ENCODE measurements at regions not wholly inside any gene's neighbourhood (a gene's known extent, or its start where the extent isn't known, plus 50 kb on each side); places are given as distances from the start of the nearest gene placed in this dataset.
"Not testable (repeated sequence)": the region's sequence is repeated elsewhere in the genome, so short reads cannot be mapped to it uniquely, and the experiment has no call there.

DNA sequence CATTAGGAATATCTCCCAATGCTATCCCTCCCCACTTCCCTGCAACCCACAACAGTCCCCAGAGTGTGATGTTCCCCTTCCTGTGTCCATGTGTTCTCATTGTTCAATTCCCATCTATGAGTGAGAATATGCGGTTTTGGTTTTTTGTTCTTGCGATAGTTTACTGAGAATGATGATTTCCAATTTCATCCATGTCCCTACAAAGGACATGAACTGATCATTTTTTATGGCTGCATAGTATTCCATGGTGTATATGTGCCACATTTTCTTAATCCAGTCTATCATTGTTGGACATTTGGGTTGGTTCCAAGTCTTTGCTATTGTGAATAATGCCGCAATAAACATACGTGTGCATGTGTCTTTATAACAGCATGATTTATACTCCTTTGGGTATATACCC lies 169.5 kb downstream of the SIM1 start:
- not testable (repeated sequence) for H3K27me3 ChIP-seq (ENCODE audit: control insufficient read depth, insufficient read depth, low read length); H3K4me1 ChIP-seq (ENCODE audit: control insufficient read depth, insufficient read depth, low read length); H3K36me3 ChIP-seq (ENCODE audit: control insufficient read depth, insufficient read depth, low read length); H3K9me3 ChIP-seq (ENCODE audit: control insufficient read depth, insufficient read depth, low read length); H3K4me3 ChIP-seq (ENCODE audit: low read depth, low read length); H3K9ac ChIP-seq (ENCODE audit: low read depth, low read length)

- Histone ChIP-seq H3K36me3 (ENCODE audit: control insufficient read depth, insufficient read depth, low read length) (no peaks in the 10 kb centered on the region), H3K9ac (ENCODE audit: low read depth, low read length) (no peak overlapping the region), H3K4me3 (ENCODE audit: low read depth, low read length) (no peak overlapping the region), H3K27me3 (ENCODE audit: control insufficient read depth, insufficient read depth, low read length) (no peaks in the 10 kb centered on the region), H3K4me1 (ENCODE audit: control insufficient read depth, insufficient read depth, low read length) (no peaks in the 10 kb centered on the region), H3K9me3 (ENCODE audit: control insufficient read depth, insufficient read depth, low read length) (no peaks in the 10 kb centered on the region)
Measured at GRCh38 chr6:100289285-100289684, 175.4 kb downstream of the SIM1 start.

- no peaks in the 10 kb centered on the region for H3K9me3 ChIP-seq (ENCODE audit: control insufficient read depth, insufficient read depth, low read length)
- no peak overlapping the region for H3K4me3 ChIP-seq (ENCODE audit: low read depth, low read length)
- H3K27me3 ChIP-seq (ENCODE audit: control insufficient read depth, insufficient read depth, low read length), result no peaks in the 10 kb centered on the region
- H3K4me1 ChIP-seq (ENCODE audit: control insufficient read depth, insufficient read depth, low read length), result no peaks in the 10 kb centered on the region
- H3K9ac ChIP-seq (ENCODE audit: low read depth, low read length), result no peak overlapping the region
- no peaks in the 10 kb centered on the region for H3K36me3 ChIP-seq (ENCODE audit: control insufficient read depth, insufficient read depth, low read length)
Measured at GRCh38 chr6:100288311-100288710, 176.4 kb downstream of the SIM1 start.

DNA sequence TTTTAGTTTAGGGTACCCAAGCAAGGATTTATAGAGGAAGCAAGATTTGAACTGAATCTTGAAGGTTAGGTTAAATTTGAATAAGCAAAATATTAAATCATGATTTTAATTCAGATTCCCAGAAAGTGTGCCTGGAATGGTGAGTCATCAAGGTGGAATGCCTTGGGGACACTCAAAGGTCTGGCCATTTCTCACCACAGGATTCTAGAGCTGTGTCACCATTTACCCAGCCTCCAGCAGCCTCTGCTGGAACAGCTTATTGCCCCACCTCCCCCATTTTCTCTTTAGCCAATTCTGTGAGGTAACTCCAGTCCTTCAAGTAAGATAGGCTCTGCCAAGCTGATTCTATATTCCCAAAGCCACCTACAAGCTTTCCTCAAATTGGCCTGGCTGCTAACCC lies 181.4 kb downstream of the SIM1 start:
- Histone ChIP-seq H3K4me3 (ENCODE audit: low read depth, low read length) (no peak overlapping the region), H3K36me3 (ENCODE audit: control insufficient read depth, insufficient read depth, low read length) (no peaks in the 10 kb centered on the region), H3K27me3 (ENCODE audit: control insufficient read depth, insufficient read depth, low read length) (no peaks in the 10 kb centered on the region), H3K9ac (ENCODE audit: low read depth, low read length) (no peak overlapping the region), H3K9me3 (ENCODE audit: control insufficient read depth, insufficient read depth, low read length) (no peaks in the 10 kb centered on the region), H3K4me1 (ENCODE audit: control insufficient read depth, insufficient read depth, low read length) (peaks cover 3% of the 10 kb centered on the region)

GRCh38 chr6:100281471-100281901 lies 183.2 kb downstream of the SIM1 start:
- peak overlapping the region; percentile 19 for H3K9ac ChIP-seq (ENCODE audit: low read depth, low read length)
- peaks cover 8% of the 10 kb centered on the region for H3K4me1 ChIP-seq (ENCODE audit: control insufficient read depth, insufficient read depth, low read length)
- H3K36me3 ChIP-seq (ENCODE audit: control insufficient read depth, insufficient read depth, low read length), result no peaks in the 10 kb centered on the region

GRCh38 chr6:100276311-100277057 lies 188.2 kb downstream of the SIM1 start:
- Histone ChIP-seq H3K36me3 (ENCODE audit: control insufficient read depth, insufficient read depth, low read length) (no peaks in the 10 kb centered on the region), H3K27me3 (ENCODE audit: control insufficient read depth, insufficient read depth, low read length) (no peaks in the 10 kb centered on the region), H3K4me3 (ENCODE audit: low read depth, low read length) (no peak overlapping the region), H3K9ac (ENCODE audit: low read depth, low read length) (no peak overlapping the region), H3K9me3 (ENCODE audit: control insufficient read depth, insufficient read depth, low read length) (no peaks in the 10 kb centered on the region), H3K4me1 (ENCODE audit: control insufficient read depth, insufficient read depth, low read length) (peaks cover 6% of the 10 kb centered on the region)

More at GRCh38 chr6:100281471-100281901, 183.2 kb downstream of the SIM1 start:
- H3K9me3 ChIP-seq (ENCODE audit: control insufficient read depth, insufficient read depth, low read length), result no peaks in the 10 kb centered on the region
- no peaks in the 10 kb centered on the region for H3K27me3 ChIP-seq (ENCODE audit: control insufficient read depth, insufficient read depth, low read length)
- peak overlapping the region; percentile 61 for H3K4me3 ChIP-seq (ENCODE audit: low read depth, low read length)

- no peak overlapping the region for H3K9ac ChIP-seq (ENCODE audit: low read depth, low read length)
- no peaks in the 10 kb centered on the region for H3K27me3 ChIP-seq (ENCODE audit: control insufficient read depth, insufficient read depth, low read length)
- no peaks in the 10 kb centered on the region for H3K9me3 ChIP-seq (ENCODE audit: control insufficient read depth, insufficient read depth, low read length)
- H3K4me1 ChIP-seq (ENCODE audit: control insufficient read depth, insufficient read depth, low read length), result peaks cover 6% of the 10 kb centered on the region
- H3K36me3 ChIP-seq (ENCODE audit: control insufficient read depth, insufficient read depth, low read length), result no peaks in the 10 kb centered on the region
- no peak overlapping the region for H3K4me3 ChIP-seq (ENCODE audit: low read depth, low read length)
Measured at GRCh38 chr6:100274147-100274546, 190.6 kb downstream of the SIM1 start.

DNA sequence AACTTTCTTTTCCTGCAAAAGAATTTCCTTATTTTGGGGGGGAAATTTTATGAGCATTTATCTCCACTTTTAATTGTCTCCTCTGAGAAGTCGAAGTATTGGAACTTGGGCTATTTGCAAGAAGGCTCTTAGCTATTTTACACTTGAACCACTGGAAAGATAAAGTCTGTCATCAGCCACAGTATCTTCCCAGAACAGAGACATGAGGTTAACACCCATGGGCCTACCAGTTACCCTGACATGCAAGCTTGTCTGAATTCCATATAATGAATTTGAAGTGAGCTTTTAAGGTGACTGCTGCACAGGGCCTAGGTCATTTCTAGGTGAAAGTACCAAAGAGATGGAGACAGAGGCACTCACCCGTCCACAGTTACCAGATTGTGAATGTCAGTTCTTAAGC lies 193.1 kb downstream of the SIM1 start:
- Histone ChIP-seq H3K36me3 (ENCODE audit: control insufficient read depth, insufficient read depth, low read length) (no peaks in the 10 kb centered on the region), H3K27me3 (ENCODE audit: control insufficient read depth, insufficient read depth, low read length) (no peaks in the 10 kb centered on the region), H3K9me3 (ENCODE audit: control insufficient read depth, insufficient read depth, low read length) (no peaks in the 10 kb centered on the region), H3K4me1 (ENCODE audit: control insufficient read depth, insufficient read depth, low read length) (peaks cover 12% of the 10 kb centered on the region), H3K9ac (ENCODE audit: low read depth, low read length) (no peak overlapping the region), H3K4me3 (ENCODE audit: low read depth, low read length) (no peak overlapping the region)

- H3K4me3 ChIP-seq (ENCODE audit: low read depth, low read length), result no peak overlapping the region
- peaks cover 10% of the 10 kb centered on the region for H3K4me1 ChIP-seq (ENCODE audit: control insufficient read depth, insufficient read depth, low read length)
- H3K27me3 ChIP-seq (ENCODE audit: control insufficient read depth, insufficient read depth, low read length), result no peaks in the 10 kb centered on the region
- H3K36me3 ChIP-seq (ENCODE audit: control insufficient read depth, insufficient read depth, low read length), result no peaks in the 10 kb centered on the region
- no peak overlapping the region for H3K9ac ChIP-seq (ENCODE audit: low read depth, low read length)
- H3K9me3 ChIP-seq (ENCODE audit: control insufficient read depth, insufficient read depth, low read length), result no peaks in the 10 kb centered on the region
Measured at GRCh38 chr6:100271202-100271601, 193.5 kb downstream of the SIM1 start.

DNA sequence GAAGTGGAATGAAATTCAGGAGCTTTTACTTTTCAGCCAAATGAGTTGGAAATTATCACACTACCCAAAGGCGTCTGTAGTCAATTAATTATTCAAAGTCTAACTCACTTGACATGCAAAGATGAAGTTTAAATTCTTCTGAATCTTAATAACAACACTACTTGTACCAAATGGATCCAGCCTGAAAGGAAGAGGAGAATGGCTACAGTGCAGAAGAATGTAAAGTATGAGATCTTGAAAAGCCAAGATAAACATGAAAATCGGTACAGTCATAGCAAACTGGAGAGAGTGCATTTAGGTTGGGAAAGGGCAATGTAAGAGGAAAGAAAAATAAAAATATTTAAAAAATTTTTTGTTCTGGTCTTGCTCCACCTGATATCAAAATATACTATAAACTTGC lies 195.5 kb downstream of the SIM1 start:
- no peak overlapping the region for H3K4me3 ChIP-seq (ENCODE audit: low read depth, low read length)

DNA sequence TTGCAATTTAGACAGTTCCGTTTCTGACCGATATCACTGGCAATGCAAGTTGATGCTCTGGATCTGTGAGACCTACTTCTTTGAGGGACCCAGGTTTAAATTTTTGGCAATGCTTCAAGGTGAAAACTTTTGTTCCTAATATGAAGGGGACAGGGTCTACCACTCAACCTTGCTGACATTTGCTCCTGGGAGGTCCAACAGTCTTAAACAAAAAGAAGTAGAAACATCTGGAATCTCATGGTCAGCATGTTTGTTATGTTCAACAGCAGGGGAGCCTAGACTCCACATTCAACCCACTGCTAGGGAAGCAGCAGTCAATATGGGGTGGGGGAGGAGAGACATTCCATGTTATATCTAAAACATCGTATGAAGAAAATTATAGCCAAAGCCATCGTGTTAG lies 196.4 kb downstream of the SIM1 start:
- Histone ChIP-seq H3K4me3 (ENCODE audit: low read depth, low read length) (no peak overlapping the region), H3K4me1 (ENCODE audit: control insufficient read depth, insufficient read depth, low read length) (peaks cover 10% of the 10 kb centered on the region), H3K9ac (ENCODE audit: low read depth, low read length) (no peak overlapping the region), H3K36me3 (ENCODE audit: control insufficient read depth, insufficient read depth, low read length) (no peaks in the 10 kb centered on the region), H3K27me3 (ENCODE audit: control insufficient read depth, insufficient read depth, low read length) (no peaks in the 10 kb centered on the region), H3K9me3 (ENCODE audit: control insufficient read depth, insufficient read depth, low read length) (no peaks in the 10 kb centered on the region)

More for the DNA sequence above, 195.5 kb downstream of the SIM1 start:
- Histone ChIP-seq H3K27me3 (ENCODE audit: control insufficient read depth, insufficient read depth, low read length) (no peaks in the 10 kb centered on the region), H3K4me1 (ENCODE audit: control insufficient read depth, insufficient read depth, low read length) (peaks cover 10% of the 10 kb centered on the region), H3K9ac (ENCODE audit: low read depth, low read length) (no peak overlapping the region), H3K9me3 (ENCODE audit: control insufficient read depth, insufficient read depth, low read length) (no peaks in the 10 kb centered on the region), H3K36me3 (ENCODE audit: control insufficient read depth, insufficient read depth, low read length) (no peaks in the 10 kb centered on the region)

DNA sequence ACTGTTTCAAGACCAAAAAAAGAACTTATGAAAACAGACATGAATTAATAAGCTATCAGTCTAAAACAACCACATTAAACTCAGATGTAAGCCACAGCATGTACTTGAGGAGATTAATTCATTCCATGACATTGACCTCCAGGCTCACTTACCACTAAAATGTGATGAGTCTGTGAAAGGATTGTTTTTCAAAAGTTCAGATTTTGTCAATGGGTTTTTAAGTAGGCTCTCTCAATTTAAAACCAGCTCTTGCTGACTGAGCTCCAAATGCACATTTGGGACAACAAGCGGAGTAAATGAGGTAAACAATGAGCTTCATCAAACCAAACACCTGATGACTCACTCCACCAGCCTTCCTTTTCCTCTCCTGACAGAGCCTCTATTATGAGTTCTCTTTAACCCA lies 197.0 kb downstream of the SIM1 start:
- Histone ChIP-seq H3K4me3 (ENCODE audit: low read depth, low read length) (no peak overlapping the region), H3K4me1 (ENCODE audit: control insufficient read depth, insufficient read depth, low read length) (peaks cover 10% of the 10 kb centered on the region), H3K9ac (ENCODE audit: low read depth, low read length) (no peak overlapping the region), H3K36me3 (ENCODE audit: control insufficient read depth, insufficient read depth, low read length) (no peaks in the 10 kb centered on the region), H3K27me3 (ENCODE audit: control insufficient read depth, insufficient read depth, low read length) (no peaks in the 10 kb centered on the region), H3K9me3 (ENCODE audit: control insufficient read depth, insufficient read depth, low read length) (no peaks in the 10 kb centered on the region)
